ENCODE measurements at regions not wholly inside any gene's neighbourhood (a gene's known extent, or its start where the extent isn't known, plus 50 kb on each side); places are given as distances from the start of the nearest gene placed in this dataset.
"Not testable (repeated sequence)": the region's sequence is repeated elsewhere in the genome, so short reads cannot be mapped to it uniquely, and the experiment has no call there.

DNA sequence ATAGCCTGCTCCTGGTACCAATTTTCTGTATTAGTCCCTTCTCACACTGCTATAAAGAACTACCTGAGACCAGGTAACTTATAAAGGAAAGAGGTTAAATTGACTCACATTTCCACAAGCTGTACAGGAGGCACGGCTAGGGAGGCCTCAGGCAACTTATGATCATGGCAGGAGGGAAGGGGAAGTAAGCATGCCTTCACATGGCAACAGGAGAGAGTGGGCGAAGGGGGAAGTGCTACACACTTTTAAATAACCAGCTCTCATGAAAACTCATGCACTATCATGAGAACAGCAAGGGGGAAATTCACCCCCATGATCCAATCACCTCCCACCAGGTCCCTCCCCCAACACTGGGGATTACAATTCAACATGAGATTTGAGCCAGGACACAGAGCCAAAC lies 284.5 kb upstream of the KLF4 start:
- H3K4me3 Mint-ChIP-seq; H3K79me2 ChIP-seq (replicated peaks; ENCODE audit: insufficient read depth); H3K4me1 Mint-ChIP-seq; H3K27ac Mint-ChIP-seq; ATAC-seq; H2AFZ ChIP-seq; H3K27ac ChIP-seq (ENCODE audit: low read depth); H3K36me3 ChIP-seq (ENCODE audit: insufficient read depth); H3K9me2 ChIP-seq (ENCODE audit: insufficient read depth); H3K4me3 ChIP-seq; H4K20me1 ChIP-seq (replicated peaks; ENCODE audit: insufficient read depth); H3K4me1 ChIP-seq (ENCODE audit: insufficient read depth); H3F3A ChIP-seq (replicated peaks; ENCODE audit: low read depth); H3K4me2 ChIP-seq; H3K27me3 Mint-ChIP-seq (ENCODE audit: insufficient read depth, low read depth, poor library complexity); DNase-seq (ENCODE audit: low spot score); H3K27me3 ChIP-seq (ENCODE audit: insufficient read depth): not testable (repeated sequence)
- Mint-ChIP-seq H3K36me3 (ENCODE audit: low read depth) (peaks cover 24% of the 10 kb centered on the region), H3K9me3 (peaks cover 39% of the 10 kb centered on the region)

DNA sequence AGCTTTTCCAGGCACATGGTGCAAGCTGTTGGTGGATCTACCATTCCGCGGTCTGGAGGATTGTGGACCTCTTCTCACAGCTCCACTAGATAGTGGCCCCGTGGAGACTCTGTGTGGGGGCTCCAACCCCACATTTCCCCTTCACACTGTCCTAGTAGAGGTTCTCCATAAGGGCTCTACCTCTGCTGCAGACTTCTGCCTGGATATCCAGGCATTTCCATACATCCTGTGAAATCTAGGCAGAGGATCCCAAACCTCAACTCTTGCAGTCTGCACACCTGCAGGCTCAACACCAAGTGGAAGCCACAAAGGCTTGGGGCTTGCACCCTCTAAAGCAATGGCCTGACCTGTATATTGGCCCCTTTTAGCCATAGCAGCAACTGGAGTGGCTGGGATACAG lies 283.4 kb upstream of the KLF4 start:
- Histone ChIP-seq H3F3A (replicated peaks; ENCODE audit: low read depth) (no peaks in the 10 kb centered on the region), H3K36me3 (ENCODE audit: insufficient read depth) (no peaks in the 10 kb centered on the region), H3K79me2 (replicated peaks; ENCODE audit: insufficient read depth) (no peaks in the 10 kb centered on the region), H4K20me1 (replicated peaks; ENCODE audit: insufficient read depth) (no peaks in the 10 kb centered on the region), H3K27me3 (ENCODE audit: insufficient read depth) (no peaks in the 10 kb centered on the region), H3K27ac (ENCODE audit: low read depth) (no peak overlapping the region), H2AFZ (no peak overlapping the region), H3K4me3 (no peak overlapping the region), H3K4me1 (ENCODE audit: insufficient read depth) (no peaks in the 10 kb centered on the region), H3K9me2 (ENCODE audit: insufficient read depth) (0 out of 2 replicates have a peak, but pooled peaks cover 2% of the 10 kb centered on the region), H3K4me2 (no peak overlapping the region)
- Mint-ChIP-seq H3K4me3 (no peak overlapping the region), H3K27me3 (ENCODE audit: insufficient read depth, low read depth, poor library complexity) (peaks cover 2% of the 10 kb centered on the region), H3K36me3 (ENCODE audit: low read depth) (peaks cover 24% of the 10 kb centered on the region), H3K9me3 (peaks cover 39% of the 10 kb centered on the region), H3K27ac (no peak overlapping the region), H3K4me1 (no peaks in the 10 kb centered on the region)
- DNase-seq (ENCODE audit: low spot score) (no peak), ATAC-seq (no peak)
- TF ChIP-seq POLR2AphosphoS5 (IDR thresholded peaks at IDR 0.05; ENCODE audit: low read depth) (no peak), ZNF114 (CRISPR knock-in tag; IDR thresholded peaks at IDR 0.05) (no peak), STAT1 (IDR thresholded peaks at IDR 0.05; ENCODE audit: unreplicated experiment) (no peak), JUNB (IDR thresholded peaks at IDR 0.05; ENCODE audit: unreplicated experiment) (no peak), EZH2 (IDR thresholded peaks at IDR 0.05; ENCODE audit: low read depth, unreplicated experiment) (no peak)
- TF ChIP-seq, protein P1, sequence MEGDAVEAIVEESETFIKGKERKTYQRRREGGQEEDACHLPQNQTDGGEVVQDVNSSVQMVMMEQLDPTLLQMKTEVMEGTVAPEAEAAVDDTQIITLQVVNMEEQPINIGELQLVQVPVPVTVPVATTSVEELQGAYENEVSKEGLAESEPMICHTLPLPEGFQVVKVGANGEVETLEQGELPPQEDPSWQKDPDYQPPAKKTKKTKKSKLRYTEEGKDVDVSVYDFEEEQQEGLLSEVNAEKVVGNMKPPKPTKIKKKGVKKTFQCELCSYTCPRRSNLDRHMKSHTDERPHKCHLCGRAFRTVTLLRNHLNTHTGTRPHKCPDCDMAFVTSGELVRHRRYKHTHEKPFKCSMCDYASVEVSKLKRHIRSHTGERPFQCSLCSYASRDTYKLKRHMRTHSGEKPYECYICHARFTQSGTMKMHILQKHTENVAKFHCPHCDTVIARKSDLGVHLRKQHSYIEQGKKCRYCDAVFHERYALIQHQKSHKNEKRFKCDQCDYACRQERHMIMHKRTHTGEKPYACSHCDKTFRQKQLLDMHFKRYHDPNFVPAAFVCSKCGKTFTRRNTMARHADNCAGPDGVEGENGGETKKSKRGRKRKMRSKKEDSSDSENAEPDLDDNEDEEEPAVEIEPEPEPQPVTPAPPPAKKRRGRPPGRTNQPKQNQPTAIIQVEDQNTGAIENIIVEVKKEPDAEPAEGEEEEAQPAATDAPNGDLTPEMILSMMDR (conservative IDR thresholded peaks at IDR 0.05; ENCODE audit: low read depth in 2 of 2) = no peak
- TF ChIP-seq, protein P2, sequence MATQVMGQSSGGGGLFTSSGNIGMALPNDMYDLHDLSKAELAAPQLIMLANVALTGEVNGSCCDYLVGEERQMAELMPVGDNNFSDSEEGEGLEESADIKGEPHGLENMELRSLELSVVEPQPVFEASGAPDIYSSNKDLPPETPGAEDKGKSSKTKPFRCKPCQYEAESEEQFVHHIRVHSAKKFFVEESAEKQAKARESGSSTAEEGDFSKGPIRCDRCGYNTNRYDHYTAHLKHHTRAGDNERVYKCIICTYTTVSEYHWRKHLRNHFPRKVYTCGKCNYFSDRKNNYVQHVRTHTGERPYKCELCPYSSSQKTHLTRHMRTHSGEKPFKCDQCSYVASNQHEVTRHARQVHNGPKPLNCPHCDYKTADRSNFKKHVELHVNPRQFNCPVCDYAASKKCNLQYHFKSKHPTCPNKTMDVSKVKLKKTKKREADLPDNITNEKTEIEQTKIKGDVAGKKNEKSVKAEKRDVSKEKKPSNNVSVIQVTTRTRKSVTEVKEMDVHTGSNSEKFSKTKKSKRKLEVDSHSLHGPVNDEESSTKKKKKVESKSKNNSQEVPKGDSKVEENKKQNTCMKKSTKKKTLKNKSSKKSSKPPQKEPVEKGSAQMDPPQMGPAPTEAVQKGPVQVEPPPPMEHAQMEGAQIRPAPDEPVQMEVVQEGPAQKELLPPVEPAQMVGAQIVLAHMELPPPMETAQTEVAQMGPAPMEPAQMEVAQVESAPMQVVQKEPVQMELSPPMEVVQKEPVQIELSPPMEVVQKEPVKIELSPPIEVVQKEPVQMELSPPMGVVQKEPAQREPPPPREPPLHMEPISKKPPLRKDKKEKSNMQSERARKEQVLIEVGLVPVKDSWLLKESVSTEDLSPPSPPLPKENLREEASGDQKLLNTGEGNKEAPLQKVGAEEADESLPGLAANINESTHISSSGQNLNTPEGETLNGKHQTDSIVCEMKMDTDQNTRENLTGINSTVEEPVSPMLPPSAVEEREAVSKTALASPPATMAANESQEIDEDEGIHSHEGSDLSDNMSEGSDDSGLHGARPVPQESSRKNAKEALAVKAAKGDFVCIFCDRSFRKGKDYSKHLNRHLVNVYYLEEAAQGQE (IDR thresholded peaks at IDR 0.05; ENCODE audit: unreplicated experiment) = no peak

Data from GM23338 (cell line).